Caco-2 (cell line): ENCODE measurements at regions not wholly inside any gene's neighbourhood (a gene's known extent, or its start where the extent isn't known, plus 50 kb on each side); places are given as distances from the start of the nearest gene placed in this dataset.

Source experiments
- BruUV-seq: library from RNA; stranded (reverse); fragments of 400-500 nt; replicated peaks from 2 replicates; lab custom pipeline; 2021; lab: Mats Ljungman, UMichigan
- CTCF ChIA-PET: fragments of 300-600 bp; sonication (Branson Sonifier 250); formaldehyde crosslinking; loops from one replicate; lab custom pipeline; 2022; ENCODE audit warnings: antibody characterized with exemption; lab: Charles Lee
- POLR2A ChIA-PET: fragments of 300-600 bp; sonication (Branson Sonifier 250); formaldehyde crosslinking; loops from one replicate; lab custom pipeline; 2022; ENCODE audit warnings: antibody characterized with exemption; lab: Charles Lee
- DNase-seq, 2 experiments: peaks; one replicate each; pipeline versions ENCODE4 v3.0.0 to v3.0.0-alpha.2; 2020 to 2022
- H3K27me3 ChIP-seq: replicated peaks from 2 replicates; pipeline ENCODE4 v1.6.0; 2011; ENCODE audit warnings: low read length; ENCODE audit not compliant: control insufficient read depth, insufficient read depth
- H3K36me3 ChIP-seq: 2 replicates; pipeline ENCODE4 v1.5.1; 2011; ENCODE audit warnings: low read length; ENCODE audit not compliant: control insufficient read depth, insufficient read depth
- H3K4me1 ChIP-seq: fragments of 250-450 bp; sonication (Bioruptor Pico); 2 replicates; pipeline ENCODE4 v1.5.1; 2020; ENCODE audit warnings: mild to moderate bottlenecking
- H3K4me3 ChIP-seq: 2 replicates; pipeline ENCODE4 v1.5.1; 2011; ENCODE audit warnings: low read depth, mild to moderate bottlenecking, control low read depth, low read length
- H3K9me3 ChIP-seq: fragments of 250-450 bp; sonication (Bioruptor Pico); 2 replicates; pipeline ENCODE4 v1.5.1; 2020; ENCODE audit warnings: mild to moderate bottlenecking, moderate library complexity
- H3K27ac Mint-ChIP-seq: one replicate; pipeline ENCODE4 v1.8.0; 2022; ENCODE audit warnings: mixed read lengths; ENCODE audit not compliant: unreplicated experiment
- H3K27me3 Mint-ChIP-seq: one replicate; pipeline ENCODE4 v1.8.0; 2022; ENCODE audit warnings: mixed read lengths; ENCODE audit not compliant: insufficient read depth, unreplicated experiment
- H3K36me3 Mint-ChIP-seq: one replicate; pipeline ENCODE4 v1.8.0; 2022; ENCODE audit warnings: mild to moderate bottlenecking, mixed read lengths; ENCODE audit not compliant: insufficient read depth, unreplicated experiment
- H3K4me1 Mint-ChIP-seq: one replicate; pipeline ENCODE4 v1.8.0; 2022; ENCODE audit warnings: low read depth, mixed read lengths; ENCODE audit not compliant: unreplicated experiment
- H3K4me3 Mint-ChIP-seq: one replicate; pipeline ENCODE4 v1.8.0; 2022; ENCODE audit warnings: mild to moderate bottlenecking, moderate library complexity, mixed read lengths; ENCODE audit not compliant: unreplicated experiment
- H3K9me3 Mint-ChIP-seq: one replicate; pipeline ENCODE4 v1.8.0; 2022; ENCODE audit warnings: mixed read lengths; ENCODE audit not compliant: unreplicated experiment
- CTCF ChIP-seq, 2 experiments: fragments of 200-600 bp in 1 of 2; IDR thresholded peaks; 1 replicate in 1 of 2; 2 replicates in 1 of 2; pipeline versions ENCODE4 v1.5.1 to v1.8.0; 2011 to 2022; ENCODE audit warnings: antibody characterized with exemption in 1 of 2, control low read depth in 1 of 2, inconsistent platforms in 1 of 2, low read depth in 1 of 2, low read length in 1 of 2, mild to moderate bottlenecking in 1 of 2, moderate library complexity in 1 of 2; ENCODE audit not compliant: insufficient read depth in 1 of 2, severe bottlenecking in 1 of 2, unreplicated experiment in 1 of 2
- intact Hi-C: fragments of 100-400 bp; cut with micrococcal nuclease; formaldehyde crosslinking; loops from one replicate; pipeline ENCODE4 v1.10.0; 2022; ENCODE audit not compliant: unreplicated experiment

- CTCF ChIA-PET: no interaction called here
- peaks cover 7% of the 10 kb centered on the region for H3K4me1 Mint-ChIP-seq
- no peaks in the 10 kb centered on the region for H3K27me3 ChIP-seq
Measured at GRCh38 chr4:123816462-123816861, 419.9 kb downstream of the SPRY1 start.

GRCh38 chr4:123817025-123817688 is 420.6 kb downstream of the SPRY1 start:
- Histone ChIP-seq H3K27me3 (no peaks in the 10 kb centered on the region), H3K4me3 (no peak overlapping the region), H3K4me1 (no peaks in the 10 kb centered on the region), H3K9me3 (no peaks in the 10 kb centered on the region), H3K36me3 (no peaks in the 10 kb centered on the region)
- no peak for DNase-seq
- Mint-ChIP-seq H3K27me3 (no peaks in the 10 kb centered on the region), H3K4me3 (no peak overlapping the region), H3K4me1 (peaks cover 7% of the 10 kb centered on the region), H3K27ac (no peak overlapping the region), H3K36me3 (no peaks in the 10 kb centered on the region), H3K9me3 (no peaks in the 10 kb centered on the region)
- POLR2A ChIA-PET: no interaction called here
- no peak for TF ChIP-seq CTCF (IDR thresholded peaks at IDR 0.05; ENCODE audit: insufficient read depth in 1 of 2, low read depth in 1 of 2, low read length in 1 of 2, severe bottlenecking in 1 of 2, unreplicated experiment in 1 of 2)
- CTCF ChIA-PET: no interaction called here
- intact Hi-C loops: no loop called here
- no TSS peak for BruUV-seq

More at GRCh38 chr4:123816462-123816861, 419.9 kb downstream of the SPRY1 start:
- Histone ChIP-seq H3K4me3 (no peak overlapping the region), H3K36me3 (no peaks in the 10 kb centered on the region), H3K4me1 (no peaks in the 10 kb centered on the region), H3K9me3 (no peaks in the 10 kb centered on the region)
- no peaks in the 10 kb centered on the region for H3K9me3 Mint-ChIP-seq
- no peak for DNase-seq
- no peak for TF ChIP-seq CTCF (IDR thresholded peaks at IDR 0.05; ENCODE audit: insufficient read depth in 1 of 2, low read depth in 1 of 2, low read length in 1 of 2, severe bottlenecking in 1 of 2, unreplicated experiment in 1 of 2)
- intact Hi-C loops: no loop called here
- no peaks in the 10 kb centered on the region for H3K27me3 Mint-ChIP-seq
- H3K36me3 Mint-ChIP-seq: no peaks in the 10 kb centered on the region
- BruUV-seq: no TSS peak
- POLR2A ChIA-PET: no interaction called here
- H3K4me3 Mint-ChIP-seq: no peak overlapping the region
- no peak overlapping the region for H3K27ac Mint-ChIP-seq

GRCh38 chr4:123819362-123820035 is 422.9 kb downstream of the SPRY1 start:
- H3K4me1 ChIP-seq: no peaks in the 10 kb centered on the region
- intact Hi-C loops: no loop called here
- TF ChIP-seq CTCF (IDR thresholded peaks at IDR 0.05; ENCODE audit: insufficient read depth in 1 of 2, low read depth in 1 of 2, low read length in 1 of 2, severe bottlenecking in 1 of 2, unreplicated experiment in 1 of 2): no peak
- no peak overlapping the region for H3K4me3 ChIP-seq
- POLR2A ChIA-PET: no interaction called here
- Mint-ChIP-seq H3K27me3 (no peaks in the 10 kb centered on the region), H3K9me3 (no peaks in the 10 kb centered on the region), H3K36me3 (no peaks in the 10 kb centered on the region), H3K4me1 (peaks cover 7% of the 10 kb centered on the region), H3K4me3 (no peak overlapping the region), H3K27ac (no peak overlapping the region)
- DNase-seq: no peak
- CTCF ChIA-PET: no interaction called here
- H3K9me3 ChIP-seq: no peaks in the 10 kb centered on the region
- no peaks in the 10 kb centered on the region for H3K36me3 ChIP-seq
- BruUV-seq: no TSS peak
- H3K27me3 ChIP-seq: no peaks in the 10 kb centered on the region
